GM21526 (cell line): ENCODE measurements at regions not wholly inside any gene's neighbourhood (a gene's known extent, or its start where the extent isn't known, plus 50 kb on each side); places are given as distances from the start of the nearest gene placed in this dataset.
"Not testable (repeated sequence)": the region's sequence is repeated elsewhere in the genome, so short reads cannot be mapped to it uniquely, and the experiment has no call there.

Source experiments
- ATAC-seq: cut with Tn5 transposase; IDR thresholded peaks from one replicate; pipeline ENCODE4 v1.9.1; 2021; ENCODE audit warnings: moderate library complexity; ENCODE audit not compliant: unreplicated experiment, low FRiP score

DNA sequence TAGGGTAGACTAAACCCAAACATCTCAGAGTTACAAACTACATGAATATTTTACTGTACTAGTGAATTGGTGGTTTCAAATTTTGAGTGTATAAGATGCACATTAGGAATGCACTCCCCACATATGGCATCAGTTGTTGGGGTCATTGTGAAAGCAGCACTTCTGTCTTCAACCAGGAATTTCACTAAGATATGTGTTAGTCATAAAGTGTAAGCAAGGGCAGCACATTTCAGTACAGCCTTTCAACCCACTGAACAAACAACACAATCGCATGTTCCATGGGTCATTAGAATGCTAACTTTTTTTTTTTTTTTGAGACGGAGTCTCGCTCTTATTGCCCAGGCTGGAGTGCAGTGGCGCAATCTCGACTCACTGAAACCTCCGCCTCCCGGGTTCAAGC is 164.1 kb upstream of the MAP2 start:
- no peak for ATAC-seq

DNA sequence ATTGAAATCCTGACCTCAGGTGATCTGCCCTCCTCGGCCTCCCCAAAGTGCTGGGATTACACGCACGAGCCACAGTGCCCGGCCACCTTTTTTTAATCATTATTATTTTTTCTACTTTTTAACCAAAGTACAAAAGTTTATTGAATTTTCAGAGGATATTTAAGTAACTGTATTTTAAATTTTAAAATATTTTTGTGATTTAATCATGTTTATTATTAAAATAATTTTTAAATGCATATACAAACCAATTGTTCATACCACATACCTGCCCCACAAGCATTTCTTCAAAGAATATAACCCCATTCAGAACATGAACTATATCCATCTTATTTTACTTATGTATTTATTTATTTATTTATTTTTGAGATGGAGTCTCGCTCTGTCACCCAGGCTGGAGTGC is 163.6 kb upstream of the MAP2 start:
- no peak for ATAC-seq

DNA sequence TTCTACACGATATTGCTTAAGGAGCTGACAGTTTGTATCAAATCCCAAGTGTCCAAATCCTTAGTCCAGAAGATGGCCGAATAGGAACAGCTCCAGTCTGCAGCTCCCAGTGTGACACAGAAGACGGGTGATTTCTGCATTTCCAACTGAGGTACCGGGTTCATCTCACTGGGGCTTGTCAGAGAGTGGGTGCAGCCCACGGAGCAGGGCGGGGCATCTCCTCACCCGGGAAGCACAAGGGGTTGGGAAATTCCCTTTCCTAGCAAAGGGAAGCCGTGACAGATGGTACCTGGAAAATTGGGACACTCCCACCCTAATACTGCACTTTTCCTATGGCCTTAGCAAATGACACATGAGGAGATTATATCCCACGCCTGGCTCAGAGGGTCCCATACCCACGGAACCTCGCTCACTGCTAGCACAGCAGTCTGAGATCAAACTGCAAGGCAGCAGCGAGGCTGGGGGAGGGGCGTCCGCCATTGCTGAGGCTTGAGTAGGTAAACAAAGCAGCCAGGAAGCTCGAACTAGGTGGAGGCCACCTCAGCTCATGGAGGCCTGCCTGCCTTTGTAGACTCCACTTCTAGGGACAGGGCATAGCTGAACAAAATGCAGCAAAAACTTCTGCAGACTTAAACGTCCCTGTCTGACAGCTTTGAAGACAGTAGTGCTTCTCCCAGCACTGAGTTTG is 162.3 kb upstream of the MAP2 start:
- ATAC-seq = not testable (repeated sequence)

DNA sequence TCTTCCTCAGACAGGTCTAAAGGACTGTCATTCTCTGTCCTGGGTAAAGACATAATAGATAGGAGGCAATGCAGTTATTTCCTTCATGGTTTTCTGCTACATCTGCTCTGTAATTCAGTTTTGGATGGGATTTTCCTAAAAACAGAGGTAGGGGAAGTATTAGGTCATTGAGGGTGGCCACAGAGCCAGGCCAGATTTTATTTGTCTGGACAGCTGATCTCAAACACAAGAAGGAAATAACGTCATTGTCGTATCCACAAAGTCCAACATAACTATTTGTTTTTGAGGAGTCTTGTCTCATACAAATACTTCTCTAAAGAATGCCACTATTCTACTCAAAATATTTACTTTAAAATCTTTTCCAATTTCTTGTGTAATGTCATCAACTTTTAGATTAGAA is 154.8 kb upstream of the MAP2 start:
- no peak for ATAC-seq

DNA sequence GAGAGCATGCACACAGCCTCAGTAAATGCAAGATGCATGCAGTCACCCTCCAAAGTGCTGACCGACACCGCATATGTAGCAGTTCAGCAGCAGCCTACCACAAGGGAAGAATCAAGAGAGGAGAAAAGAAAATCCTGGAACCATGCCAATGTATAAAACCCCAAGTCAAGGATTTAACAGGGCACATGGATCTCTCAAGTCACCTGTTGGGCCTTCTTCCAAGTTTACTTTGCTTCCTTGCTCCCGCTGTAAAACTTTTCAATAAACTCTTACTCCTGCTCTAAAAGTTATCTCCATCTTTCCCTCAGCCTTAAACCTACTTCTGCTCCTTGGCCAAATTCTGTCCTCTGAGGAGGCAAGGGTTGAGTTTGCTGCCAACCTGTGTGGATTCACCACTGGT is 147.8 kb upstream of the MAP2 start:
- ATAC-seq = no peak

DNA sequence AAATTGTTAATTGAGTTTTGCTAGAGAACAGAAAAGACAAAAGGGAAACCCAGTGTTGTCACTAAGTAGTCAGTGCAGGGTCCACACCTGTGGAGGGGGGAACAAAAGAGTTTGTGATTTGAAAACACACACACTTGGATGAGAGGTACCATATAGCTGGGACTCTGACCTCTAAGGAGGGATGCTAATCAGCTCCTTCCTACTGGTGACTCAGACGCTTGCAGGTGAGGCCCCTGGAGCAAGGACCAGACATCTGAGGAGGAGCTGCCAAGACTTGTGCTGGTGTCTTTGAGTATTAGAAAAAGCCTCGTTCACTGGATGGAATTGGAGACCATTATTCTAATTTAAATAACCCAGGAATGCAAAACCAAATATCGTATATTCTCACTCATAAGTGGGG is 146.4 kb upstream of the MAP2 start:
- no peak for ATAC-seq

DNA sequence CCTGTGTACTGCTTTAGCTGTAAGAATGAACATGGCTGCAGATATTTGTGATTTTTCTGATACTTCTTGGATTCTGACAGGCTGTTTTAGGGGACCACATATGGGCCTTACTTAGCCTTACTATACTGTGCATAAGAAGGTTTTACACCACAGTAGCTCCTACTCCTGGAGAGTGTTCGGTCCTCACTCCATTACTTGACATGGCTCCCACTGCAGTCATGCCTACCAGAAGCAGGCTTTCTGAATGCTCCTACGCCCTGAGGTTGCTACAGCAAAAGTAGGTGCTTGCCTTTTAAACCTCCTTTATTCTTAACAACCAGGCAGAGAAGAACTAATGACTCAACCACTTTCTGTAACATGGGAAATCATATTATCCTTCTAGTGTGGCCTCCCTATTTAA is 125.2 kb upstream of the MAP2 start:
- ATAC-seq = no peak

DNA sequence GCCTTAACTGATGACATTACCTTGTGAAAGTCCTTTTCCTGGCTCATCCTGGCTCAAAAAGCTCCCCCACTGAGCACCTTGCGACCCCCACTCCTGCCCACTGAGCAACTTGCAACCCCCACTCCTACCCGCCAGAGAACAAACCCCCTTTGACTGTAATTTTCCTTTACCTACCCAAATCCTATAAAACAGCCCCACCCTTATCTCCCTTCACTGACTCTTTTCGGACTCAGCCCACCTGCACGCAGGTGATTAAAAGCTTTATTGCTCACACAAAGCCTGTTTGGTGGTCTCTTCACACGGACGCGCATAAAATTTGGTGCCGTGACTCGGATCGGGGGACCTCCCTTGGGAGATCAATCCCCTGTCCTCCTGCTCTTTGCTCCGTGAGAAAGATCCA is 124.4 kb upstream of the MAP2 start:
- ATAC-seq = not testable (repeated sequence)

DNA sequence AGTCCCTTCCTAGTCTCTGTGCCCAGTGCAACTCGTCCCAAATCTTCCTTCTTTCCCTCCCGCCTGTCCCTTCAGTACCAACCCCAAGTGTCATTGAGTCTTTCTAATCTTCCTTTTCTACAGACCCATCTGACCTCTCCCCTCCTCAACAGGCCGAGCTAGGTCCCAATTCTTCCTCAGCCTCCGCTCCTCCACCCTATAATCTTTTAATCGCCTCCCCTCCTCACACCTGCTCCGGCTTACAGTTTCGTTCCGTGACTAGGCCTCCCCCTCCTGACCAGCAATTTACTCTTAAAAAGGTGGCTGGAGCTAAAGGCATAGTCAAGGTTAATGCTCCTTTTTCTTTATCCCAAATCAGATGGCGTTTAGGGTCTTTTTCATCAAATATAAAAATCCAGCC is 123.1 kb upstream of the MAP2 start:
- ATAC-seq = not testable (repeated sequence)

DNA sequence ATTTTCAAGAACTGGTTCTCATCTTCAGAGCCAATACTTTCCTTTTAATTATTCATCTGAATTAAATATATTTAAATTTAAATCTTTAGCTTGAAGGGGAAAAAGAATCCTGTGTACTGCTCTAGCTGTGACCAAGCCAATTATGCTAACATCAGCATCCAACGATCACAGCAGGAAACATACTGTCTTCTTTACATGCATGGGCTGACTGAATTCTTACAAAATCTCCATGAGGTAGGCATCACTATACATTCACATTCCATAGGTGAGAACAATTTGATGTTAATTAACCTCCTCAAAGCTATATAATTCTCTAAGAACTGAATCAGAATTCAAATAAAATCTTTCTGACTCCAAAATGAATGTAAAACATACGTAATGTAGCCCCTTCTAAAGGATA is 118.8 kb upstream of the MAP2 start:
- no peak for ATAC-seq

DNA sequence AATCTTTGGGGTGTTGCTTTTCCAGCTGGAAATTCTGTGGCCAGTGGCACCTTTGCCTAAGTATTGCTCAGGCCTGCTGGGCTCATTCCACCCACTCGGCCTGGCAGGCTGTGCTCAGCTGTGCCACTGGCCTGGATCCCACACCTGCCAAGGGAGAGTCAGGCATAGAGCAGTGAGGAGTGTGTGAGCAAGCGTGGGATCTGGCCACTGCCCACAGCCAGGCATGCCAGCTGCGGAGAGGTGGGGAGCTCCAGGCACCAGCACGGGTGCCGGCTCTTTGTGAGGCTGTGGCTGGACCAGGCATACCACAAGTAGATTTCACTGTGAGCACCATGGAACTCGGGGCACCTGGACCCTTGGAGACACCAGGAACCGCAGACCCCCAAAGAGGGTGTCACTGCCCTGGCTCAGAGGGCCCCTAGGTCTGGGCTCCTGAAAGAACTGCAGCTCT is 118.1 kb upstream of the MAP2 start:
- ATAC-seq = no peak

DNA sequence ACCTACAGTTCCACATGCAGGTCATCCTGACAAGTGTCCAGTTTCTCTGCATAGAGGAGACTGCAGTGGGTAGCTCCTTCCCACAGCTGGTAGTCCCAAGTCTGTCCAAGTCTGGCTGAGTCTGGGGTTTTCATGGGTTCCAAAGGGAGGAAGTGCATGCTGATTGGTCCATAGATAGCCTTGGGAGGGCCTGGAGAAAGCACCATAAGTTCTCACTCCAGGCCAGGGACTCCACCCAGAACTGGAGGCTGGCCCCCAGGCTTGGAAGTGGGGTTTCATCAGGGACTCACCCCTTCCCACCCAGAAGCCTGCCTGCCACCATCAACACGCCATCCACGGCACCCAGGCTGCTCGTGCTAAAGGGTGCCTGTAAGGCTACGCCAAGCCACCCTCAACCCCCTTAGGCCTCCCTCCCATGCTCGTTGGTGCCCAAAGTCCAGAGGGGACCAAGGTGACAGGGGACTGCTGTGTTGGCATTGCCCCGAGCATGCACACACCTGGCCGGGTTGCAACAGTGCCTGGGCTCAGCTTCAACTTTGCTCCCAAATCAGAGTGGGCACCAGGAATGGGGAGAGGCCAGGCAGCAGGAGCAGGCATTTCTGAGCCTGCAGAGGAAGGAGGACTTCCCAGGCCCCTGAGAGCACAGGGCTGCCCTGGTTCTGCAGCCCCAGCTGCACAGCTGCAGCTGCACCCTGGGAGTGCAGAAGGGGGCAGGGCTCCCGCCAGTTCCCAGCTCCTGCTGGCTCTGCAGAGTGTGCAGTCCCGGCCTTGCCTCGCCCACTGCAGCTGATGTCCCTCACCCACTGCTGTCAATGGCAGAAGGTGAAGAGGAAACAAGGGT is 116.5 kb upstream of the MAP2 start:
- no peak for ATAC-seq

DNA sequence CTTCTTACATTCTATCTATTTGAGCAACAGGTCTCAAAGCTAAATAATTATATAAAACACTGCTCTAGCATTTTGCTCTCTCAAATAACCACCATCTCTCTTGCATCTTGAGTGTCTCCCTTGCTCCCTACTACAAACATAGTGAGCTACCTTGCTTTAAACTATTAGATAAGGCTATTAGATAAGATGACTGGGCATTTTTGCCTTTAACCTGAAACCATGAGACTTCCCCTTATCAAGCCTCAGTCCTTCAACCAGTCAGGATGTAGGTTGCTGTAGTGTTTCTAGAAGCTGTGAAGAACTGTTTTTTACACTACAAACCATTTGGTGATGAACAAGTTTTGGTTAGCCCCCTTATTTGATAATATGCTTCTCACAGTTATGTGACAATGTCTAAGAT is 115.4 kb upstream of the MAP2 start:
- no peak for ATAC-seq

DNA sequence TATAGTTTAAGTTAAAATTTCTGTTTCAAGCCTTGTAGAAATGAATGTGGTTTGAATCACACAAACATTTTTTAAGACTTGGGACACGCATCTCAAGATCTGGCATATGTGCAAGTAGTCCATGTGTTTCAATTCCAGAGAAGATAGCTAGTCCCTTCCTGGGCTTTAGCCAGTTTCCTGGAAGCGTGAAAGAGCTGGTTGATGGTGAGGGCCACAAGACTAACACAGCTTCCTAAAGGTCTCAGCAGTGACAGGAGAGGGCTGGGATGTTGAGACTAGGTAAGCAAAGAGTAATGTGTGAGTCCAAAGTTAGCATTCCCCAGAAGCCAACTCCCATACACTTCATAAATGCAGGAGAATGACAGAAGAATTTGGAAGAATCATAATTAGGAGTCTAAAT is 111.9 kb upstream of the MAP2 start:
- no peak for ATAC-seq

DNA sequence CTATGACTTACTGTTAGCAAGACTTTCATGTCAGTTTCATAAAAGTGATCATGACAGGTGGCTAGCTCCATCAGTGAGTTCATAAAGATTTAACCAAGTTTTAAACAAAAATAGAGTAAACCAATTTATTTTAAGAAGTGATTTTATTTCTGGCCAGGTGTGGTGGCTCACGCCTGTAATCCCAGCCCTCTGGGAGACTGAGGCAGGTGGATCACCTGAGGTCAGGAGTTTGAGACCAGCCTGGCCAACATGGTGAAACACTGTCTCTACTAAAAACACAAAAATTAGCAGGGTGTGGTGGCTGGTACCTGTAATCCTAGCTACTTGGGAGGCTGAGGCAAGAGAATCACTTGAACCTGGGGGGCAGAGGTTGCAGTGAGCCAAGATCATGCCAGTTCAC is 111.4 kb upstream of the MAP2 start:
- not testable (repeated sequence) for ATAC-seq

DNA sequence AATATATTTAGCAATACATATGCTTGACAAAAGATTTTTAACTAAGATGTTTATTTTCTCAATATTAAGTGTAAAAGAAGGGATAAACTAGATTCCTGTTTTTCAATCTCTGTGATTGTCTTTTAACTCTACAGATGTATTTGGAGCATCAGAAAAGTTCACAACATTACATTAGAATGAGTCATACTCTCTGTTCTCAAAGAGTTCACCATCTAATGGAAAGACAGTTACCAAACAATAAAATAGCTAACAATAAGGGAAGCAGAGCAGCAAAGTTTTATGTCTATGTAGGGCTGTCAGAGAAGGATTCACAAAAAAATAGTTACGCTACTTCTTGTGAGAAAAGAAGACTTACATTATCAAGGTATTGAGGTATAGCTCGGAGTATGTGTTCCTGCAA is 109.2 kb upstream of the MAP2 start:
- no peak for ATAC-seq

DNA sequence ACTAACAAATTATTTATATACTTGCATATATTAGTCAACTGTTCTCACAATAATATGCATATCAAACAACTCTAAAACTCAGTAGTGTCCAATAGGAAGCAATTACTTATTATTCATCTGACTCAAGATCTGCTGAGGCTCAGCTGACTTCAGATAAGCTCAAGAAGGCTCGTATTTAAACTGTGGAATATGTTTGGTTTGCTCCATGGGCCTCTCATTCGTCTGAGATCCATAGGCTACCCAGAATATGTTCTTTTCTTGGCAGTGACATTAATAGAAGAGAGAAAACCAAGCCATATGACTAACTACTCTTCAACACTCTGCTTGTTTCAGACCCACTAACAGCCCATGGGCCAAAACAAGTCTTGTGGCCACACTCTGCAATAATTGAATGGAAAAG is 107.7 kb upstream of the MAP2 start:
- ATAC-seq = no peak

DNA sequence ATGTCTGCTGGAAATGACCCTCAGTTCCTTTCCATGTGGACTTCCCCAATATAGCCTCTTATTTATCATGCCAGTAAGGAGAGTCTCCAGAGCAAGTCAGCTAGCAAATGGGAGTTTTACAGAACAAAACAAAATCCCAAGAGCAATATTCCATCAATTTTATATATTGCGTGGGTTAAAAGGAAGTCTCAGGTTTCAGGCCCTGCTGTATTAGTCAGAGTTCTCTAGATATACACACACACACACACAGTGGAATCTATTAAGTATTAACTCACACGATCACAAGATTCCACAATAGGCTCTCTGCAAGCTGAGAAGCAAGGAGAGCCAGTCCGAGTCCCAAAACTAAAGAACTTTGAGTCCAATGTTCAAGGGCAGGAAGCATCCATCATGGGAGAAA is 102.8 kb upstream of the MAP2 start:
- no peak for ATAC-seq

DNA sequence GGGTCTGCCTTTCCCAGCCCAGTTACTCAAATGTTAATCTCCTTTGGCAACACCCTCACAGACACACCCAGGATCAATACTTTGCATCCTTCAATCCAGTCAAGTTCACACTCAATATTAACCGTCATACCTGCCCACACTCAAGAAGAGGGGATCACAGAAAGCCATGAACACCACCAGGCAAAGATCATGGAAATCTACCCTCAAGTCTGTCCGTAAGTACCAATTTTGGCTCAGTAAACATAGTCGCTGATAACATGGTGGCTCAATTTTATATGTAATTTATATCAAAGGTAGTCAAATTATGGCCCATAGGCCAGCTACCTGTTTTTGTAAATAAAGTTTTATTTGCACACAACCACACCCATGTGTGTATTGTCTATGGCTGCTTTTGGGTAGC is 102.3 kb upstream of the MAP2 start:
- ATAC-seq = no peak

DNA sequence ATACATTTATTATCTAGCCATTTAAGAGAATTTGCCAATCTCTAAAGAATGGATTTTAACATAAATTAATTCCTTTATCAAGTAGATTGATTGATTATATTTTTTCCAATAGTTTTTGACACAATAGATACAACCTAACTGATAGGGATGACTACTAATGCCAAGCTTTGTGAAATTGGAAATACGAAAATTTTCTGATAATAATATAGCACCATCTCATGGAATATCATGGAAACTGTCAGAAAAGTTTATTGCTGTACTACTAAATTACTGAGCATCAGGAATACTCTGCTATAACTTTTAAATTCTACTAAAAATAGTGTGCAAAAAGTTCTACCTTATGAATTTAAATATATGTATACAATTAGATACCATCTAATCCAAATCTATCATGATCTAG is 101.8 kb upstream of the MAP2 start:
- no peak for ATAC-seq

DNA sequence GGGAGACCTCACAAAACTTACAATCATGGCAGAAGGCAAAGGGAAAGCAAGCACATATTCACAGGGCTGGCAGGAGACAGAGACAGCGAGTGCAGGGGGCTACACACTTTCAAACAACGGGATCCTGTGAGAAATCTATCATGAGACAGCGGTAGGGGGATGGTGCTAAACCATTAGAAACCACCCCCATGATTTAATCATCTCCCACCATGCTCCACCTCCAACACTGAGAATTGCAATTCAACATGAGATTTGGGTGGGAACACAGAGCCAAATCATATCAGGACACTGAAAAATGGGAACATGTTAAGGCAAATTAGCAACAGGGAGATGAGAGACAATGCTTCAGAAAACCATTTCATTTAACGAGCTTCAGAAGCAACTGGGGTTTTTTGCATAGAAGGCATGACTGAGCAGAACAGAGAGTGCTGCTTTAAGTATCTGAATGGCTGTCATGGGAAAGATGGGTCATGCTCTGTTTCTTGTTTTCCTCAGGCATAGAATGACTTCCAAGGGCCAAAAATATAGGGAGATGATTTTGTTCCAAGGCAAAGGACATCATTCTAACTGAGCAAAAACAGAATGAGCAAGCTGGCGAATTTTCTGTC is 100.8 kb upstream of the MAP2 start:
- ATAC-seq = no peak

DNA sequence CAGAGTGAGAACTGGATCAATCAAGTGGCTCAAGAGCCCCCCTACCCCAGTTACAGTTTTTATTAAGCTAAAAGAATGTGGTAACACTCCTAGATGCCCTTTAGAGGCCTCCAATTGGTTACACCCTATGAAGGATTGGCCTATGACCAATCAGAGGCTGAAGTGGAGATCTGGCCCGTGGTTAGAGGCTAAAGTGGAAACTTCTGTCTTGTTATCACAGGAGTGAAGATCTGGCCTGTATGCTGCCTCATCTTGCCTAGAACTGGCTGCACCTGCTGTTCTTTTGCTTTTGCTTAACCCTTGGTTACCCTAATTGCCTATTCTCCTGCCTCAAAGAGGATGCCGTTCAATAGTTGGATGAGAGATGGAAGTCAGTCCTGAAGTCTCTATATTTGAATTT is 100.1 kb upstream of the MAP2 start:
- ATAC-seq = no peak
